ENCODE measurements at regions not wholly inside any gene's neighbourhood (a gene's known extent, or its start where the extent isn't known, plus 50 kb on each side); places are given as distances from the start of the nearest gene placed in this dataset.
A peak's percentile ranks its signal among the peaks of the same experiment; 100 is the strongest.

DNA sequence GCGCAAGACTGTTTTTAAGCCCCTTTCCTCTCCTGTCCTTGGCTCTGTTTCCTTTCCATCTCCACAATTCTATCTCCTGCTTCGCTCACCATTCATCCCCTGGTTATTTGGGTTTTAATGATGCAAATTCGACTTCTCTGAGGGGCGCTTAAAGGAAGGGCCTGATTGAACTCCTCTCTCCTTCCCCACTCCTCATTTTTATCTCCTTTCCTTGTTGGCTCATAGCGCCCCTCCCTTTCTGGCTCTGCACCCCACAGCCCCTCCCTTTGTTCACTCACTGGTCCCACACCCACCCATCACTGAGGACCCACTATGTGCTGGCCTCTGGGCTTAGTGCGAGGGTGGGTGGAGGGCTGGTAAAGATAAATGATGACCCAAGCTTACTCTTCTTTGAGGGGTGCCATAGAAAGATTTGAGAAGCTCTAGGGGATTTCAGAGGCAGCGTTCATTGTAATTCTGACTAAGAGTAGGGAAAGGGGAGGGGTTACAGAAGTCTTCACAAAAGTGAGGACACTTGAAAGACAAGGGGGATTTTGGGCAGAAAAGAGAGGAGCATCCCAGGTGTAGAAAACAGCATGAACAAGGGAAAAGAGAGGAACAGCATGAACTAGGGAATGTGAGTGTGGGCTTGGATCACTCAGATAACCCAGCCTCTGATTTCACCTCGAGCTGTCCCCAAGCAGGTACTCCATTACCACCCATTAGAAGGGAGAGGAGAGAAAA, 507.8 kb downstream of the CD83 start:
- no peak for DNase-seq

DNA sequence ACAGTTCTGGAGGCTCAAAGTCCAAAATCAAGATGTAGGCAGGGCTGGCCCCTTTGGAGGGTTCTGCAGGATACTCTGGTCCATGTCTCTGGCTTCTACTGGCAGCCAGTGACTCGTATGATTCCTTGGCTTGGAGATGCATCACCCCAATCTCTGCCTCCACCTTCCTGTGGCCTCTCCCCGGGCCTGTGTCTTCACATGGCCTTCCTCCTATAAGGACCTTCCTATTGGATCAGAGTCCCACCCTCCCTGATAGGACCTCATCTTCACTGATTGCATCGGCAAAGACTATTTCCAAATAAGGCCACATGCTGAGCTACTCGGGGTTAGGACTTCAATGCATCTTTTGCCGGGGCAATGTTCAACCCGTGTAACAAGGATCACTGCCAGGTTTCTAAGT, 509.0 kb downstream of the CD83 start:
- DNase-seq, result no peak

DNA sequence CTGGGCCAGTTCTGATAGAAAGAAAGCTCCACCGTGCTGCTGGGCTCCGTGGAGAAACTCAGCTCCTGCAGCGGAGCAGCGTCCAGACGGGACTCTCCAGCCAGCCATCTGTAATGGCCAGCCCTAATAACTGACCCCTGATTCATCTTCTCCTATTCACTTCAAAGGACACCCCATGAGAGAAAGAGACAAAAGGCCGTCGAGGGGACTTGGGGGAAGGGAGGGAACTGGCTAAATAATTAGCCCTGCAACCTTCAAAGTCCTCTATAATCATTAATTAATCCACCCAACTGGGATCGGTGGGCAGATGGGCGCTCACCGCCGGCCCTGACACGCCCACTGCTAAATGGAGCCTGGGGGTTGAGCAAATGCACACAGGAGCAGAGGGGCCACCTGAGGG, 512.4 kb downstream of the CD83 start:
- DNase-seq, result no peak

DNA sequence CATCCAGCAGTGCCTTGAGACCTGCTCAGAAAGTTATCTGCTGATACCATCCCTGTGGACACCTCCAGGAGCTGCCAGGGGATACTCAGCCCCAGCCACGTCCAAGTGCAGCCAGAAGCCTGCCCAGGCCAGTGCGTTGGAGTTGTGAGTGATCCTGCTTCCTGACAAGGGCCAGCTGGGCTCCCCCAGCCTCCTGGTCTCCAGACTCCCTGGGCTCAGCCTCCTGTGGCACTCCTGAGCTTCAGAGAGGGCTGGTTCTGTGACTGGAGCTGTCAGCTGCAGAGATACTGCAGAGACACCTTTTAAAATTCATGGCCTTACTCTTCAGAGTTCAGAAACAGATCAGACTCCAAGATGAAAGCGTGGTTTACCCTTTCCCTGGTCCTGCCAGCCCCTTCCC, 515.9 kb downstream of the CD83 start:
- no peak for DNase-seq

DNA sequence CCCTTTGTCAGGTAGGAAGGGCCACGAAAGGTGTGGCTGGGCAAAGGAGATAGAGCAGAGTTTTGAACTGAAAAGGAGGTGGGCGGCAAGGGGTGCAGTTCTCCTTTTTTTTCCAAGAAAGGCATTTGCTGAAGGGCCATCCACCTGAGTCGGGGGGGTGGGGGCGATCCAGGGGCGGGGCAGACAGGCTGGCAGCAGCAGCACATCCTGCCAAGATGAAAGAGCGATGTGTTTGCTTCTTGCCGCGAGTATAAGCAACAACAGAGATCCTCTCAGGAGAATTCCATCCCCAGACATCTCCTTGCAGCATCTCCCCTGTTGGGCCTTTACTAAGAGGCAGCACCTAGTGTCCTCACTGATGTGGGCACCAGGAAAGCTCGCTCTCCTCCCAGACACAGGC, 516.5 kb downstream of the CD83 start:
- DNase-seq, result no peak

DNA sequence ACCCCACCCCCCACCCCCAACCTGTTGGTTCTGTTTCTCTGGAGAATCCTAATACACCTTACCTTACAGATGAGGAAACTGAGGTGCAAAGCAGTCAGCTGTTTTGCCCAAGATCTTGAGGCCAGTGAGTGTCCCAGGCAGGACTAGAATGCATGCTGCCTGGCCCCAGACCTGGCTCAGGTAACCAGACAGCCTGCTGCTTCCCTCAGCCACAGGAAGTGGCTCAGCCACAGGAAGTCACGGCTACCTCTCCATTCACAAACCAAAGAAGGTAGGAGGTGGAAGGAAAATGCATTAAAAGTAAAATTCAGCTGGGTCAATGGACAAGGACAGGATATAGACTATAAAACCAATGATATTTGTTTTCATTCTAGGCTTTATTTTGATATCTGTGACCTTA, 517.6 kb downstream of the CD83 start:
- DNase-seq, result no peak

DNA sequence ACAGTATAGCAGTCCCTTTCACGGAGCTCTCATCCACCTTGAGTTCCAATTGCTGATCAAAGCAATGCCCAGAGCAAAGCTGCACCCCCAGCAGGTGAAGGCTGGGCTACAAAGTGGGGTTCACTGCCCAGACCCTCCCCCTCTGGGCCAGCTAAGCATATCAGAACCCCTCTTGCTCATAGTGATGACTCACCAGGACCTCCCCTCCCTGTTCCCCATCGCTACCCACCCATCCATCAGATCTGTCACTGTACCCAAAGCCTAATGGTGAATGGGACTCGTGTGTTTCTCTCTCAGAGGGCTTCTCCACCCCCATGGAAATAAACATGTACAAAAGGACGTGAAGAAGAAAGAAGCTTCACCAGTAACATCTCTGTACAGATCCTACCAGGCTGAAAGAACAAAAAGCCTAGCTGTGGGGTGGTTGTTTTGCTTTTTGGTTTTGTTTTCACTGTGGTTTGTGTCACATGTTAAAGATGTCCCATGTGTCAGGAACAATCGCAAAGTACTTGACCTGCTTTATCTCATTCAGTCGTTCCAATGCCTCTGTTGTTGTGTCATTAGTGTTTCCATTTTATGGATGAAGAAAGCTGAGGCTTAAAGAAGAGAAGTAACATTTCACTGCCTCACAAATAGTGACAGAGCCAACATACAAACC, 518.5 kb downstream of the CD83 start:
- DNase-seq, result no peak

DNA sequence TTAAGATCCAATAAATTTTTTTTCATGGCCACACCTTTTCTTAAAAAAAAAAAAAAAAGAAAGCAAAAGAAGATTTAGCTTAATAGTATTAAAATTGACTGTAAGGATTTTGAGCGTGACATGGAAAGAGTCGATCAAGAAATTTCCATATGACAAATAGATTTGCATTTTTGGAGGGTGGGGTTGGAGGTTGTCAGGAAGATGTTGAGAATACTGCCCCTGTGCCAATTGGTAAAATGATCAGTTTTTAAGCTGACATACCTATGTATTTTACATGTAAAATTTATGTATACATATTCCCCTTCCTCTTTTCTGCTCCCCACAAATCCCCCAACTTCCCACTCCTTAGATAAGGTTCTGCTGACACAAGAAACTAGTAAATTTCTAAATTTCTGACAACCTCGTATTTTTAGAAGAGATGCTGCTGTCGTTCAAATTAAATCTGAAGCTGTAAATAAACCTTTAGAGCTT, 520.9 kb downstream of the CD83 start:
- DNase-seq, result peak; percentile 57

DNA sequence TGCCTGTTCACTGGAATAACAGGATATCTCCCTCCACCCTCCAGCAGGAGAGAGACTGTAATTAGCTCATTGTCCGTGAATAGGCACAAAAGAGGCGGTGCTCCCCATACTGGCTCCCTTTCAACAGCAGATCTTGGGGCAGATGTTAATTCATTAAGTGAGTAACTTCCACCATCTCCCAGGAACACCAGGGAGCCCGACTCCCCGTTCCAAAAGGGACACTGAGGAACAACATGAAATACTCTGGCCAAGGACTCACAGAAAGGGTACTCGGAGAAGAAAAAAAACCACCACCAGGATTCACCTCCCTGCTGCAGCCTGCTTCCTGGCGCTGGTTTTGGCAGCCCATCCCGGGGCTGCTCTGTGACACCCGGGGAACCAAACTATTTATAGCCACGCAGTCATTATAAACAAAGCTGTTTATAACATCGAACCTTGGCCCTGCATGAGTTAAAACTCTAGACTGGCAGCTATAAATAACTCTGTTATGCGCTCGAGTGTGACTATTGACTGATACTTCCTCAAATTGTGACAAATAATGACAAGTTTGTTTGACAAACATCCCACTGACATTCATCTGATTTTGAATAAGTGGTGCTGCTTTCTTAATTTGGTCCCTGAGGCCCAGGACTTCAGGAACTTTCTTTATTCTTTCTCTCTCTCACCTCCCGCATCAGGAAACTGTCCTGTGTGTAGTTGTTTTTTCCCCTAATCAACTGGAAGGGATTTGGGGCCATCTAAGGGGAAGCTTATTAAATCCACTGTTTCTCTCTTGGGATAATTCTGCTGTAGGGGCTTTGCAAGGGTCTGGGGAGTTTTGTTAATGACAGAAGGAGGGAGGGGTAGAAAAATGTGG, 521.6 kb downstream of the CD83 start:
- peak; percentile 26 for DNase-seq

DNA sequence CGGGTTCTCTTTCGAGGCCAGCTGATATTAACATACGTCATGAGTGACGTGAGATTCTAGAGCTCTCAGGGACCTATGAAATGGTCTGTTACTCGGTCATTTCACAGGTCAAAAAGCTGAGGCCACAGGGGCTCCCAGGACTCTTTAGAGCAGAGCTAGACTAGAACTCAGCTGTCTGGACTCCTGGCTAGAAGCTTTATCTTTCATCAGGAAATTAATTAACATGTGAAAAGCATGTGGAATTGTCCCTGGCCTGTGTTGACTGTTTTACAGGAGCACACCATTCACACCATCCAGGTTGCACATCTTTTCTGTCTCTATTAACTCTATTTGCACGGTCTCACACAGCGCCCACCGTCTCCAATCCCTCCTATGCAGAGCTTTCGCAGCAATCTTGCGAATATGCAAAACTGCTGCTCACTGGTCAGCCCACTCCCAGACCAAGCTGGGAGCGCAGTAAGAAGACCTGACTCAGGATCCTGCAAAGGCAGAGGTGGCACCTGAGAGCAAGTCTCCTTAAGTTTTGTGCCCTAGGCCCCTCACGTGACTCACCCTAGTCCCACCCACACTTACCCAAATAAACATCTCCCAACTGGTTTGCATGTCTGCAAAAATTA, 522.5 kb downstream of the CD83 start:
- DNase-seq, result no peak

DNA sequence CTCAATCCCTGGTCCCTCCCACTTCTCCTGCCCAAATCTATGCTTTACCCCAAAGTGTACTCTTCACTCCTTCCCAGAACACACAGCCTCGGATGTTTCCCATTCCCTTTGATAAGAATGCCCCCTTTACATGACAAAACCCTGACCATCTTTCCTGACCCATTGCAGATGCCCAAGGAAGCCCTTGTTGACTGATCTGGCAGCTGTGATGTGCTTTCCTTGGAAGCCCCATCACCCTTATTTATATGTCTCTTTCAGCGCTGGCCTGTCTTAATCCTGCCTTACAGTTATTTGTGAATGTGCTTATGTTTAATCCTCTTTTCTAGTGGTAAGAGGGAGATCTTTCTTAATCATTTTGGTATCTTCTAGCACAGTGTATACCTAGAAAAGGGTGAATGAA, 523.1 kb downstream of the CD83 start:
- DNase-seq, result no peak

DNA sequence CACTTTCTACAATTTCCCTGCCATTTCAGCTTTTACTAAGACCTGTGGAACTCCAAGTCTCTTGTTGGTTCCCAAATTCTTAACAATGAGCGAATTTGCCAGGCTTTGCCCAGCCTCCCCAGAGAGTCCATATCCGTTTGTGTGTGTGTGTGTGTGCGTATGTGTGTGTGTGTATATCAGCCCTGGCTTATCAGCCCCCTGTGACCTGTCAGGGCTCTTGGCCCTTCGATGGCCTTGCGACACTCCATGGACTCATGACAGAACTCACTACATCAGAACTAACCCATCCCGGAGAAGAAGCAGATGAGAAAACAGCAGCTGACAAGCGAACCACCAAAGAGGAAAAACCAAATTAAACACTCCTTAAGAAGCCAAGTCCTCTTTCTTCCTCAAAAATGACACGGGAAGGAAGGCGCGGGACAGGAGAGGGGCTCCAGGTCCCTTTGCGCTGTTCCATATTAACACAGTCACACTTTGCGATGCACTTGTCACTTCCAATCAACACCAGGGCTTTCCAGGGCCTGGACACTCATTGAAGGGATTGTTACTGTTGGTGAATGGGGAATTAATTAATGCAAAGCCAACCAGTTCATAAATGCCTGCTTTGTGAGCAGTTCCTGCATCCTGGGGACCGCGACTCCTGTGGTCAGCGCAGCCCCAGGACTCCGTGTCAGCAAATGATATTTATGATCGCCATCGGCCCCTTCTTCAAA, 524.0 kb downstream of the CD83 start:
- DNase-seq, result peak; percentile 42

DNA sequence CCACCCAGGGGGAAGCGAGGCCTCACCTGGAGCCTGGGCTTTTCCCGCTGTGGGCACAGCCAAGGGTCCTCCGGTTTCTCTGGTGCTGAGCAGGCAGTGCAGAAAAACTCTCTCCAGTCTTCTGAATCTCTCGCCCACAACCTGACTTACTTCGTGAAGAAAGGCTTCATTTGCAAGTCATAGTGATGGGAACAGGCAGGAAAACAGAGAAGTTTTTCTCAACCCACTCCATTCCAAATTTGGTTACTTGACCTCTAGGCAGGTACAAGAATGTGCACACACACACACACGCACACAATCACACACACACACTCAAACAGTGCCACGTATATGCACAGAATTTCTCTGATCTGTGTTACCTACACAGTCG, 524.5 kb downstream of the CD83 start:
- DNase-seq, result no peak

DNA sequence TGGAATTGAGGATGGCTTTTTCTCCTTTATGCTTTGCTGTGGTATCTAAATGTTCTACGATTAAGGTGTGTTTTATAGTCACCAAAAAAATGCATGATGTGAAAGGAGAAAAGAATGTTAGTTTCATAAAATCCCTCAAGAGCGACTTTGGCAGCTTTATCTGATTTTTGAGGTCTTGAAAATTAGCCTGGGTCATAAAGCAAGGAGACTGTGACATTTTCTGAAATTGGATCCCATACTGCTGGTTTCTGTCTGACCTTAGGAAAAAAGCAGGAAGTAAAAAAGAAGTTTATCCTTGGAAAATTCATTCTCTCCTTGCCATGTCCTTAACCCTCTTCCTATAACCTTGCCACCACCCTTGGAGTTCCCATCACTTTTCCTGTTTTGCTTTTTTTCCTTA, 525.3 kb downstream of the CD83 start:
- DNase-seq, result no peak

DNA sequence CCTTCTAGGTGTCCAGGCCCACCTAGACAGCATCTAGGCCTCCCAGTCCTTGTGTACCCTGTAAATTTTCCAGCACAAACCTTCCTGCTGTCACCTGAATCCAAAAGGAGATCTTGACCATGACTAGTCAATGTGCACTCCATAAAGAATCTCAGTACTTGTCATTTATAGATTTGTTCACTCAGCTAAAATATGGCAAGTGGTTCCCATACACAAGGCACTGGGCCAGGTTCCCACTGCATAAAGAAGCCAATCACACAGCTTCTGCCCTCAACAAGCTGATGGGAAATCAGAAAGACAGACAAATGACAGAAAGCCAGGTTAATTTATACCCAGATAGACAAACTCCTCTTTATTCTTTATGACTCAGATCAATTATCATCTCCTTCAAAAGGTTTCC, 526.8 kb downstream of the CD83 start:
- no peak for DNase-seq

DNA sequence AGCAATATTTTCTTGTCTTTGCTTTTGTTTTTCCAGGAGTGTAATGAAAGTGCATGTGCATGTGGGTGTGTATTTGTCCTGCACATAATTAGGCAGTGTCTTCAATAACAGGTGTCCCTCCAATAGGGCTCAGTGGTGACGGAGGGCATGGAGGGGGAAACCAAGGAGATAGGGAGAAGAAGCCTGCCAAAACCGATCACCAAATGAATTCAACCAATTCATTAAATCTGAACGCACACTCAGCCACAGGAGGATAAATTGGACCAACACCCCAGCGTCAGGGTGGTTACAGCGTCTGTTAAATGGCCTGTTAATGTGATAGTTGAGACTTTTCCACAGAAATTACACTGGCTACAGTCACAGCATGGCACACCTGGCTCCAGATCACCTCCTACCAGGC, 527.6 kb downstream of the CD83 start:
- no peak for DNase-seq

DNA sequence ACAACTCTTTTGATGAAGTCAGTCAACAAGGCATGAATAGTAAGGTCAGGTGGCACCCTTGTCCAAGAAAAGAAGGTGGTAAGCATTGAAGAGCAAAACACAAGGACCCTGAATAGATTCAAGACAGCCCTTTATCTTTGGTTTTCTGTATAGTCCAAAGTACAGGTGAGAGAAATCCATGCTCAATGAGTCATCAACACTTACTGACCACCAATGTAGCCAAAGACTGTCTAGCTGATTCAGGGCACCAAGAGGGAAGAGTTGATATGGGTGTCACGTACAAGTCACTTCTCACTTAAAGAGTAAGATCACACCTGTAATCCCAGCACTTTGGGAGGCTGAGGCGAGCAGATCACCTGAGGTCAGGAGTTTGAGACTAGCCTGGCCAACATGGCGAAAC, 528.3 kb downstream of the CD83 start:
- DNase-seq, result no peak

DNA sequence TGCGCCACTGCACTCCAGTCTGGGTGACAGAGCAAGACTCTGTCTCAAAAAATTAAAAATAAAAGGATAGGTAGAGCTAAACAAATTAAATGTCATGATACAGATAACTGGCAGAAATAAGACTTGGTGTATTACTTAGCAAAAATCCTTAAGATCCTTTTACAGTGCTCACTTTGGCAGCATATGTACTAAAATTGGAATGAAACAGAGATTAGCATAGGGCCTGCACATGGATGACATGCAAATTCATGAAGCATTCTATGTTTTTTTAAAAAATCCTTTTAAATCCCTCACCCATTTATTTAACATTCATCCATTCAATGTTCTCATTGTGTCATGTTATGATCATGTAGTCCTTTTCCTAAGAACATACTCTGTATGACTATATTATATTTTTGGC, 528.8 kb downstream of the CD83 start:
- DNase-seq, result no peak

DNA sequence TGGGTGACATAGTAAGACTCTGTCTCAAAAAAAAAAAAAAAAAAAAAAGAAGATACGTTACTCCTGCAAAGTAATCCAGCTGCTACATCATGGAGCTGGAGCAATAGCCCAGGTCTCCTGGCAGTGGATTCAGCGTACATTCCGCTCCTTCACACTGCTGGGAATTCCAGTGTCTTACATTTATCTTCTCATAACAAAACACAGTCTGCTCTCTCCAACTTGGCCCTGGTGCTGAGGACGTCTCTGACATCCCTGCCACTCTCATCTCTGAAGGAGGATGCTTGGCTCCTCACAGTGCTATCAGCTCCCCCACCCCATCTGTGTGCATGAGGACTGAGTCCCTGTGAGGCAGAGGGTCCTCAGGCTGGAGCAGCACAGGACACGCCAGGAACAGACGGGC, 529.8 kb downstream of the CD83 start:
- DNase-seq, result no peak

DNA sequence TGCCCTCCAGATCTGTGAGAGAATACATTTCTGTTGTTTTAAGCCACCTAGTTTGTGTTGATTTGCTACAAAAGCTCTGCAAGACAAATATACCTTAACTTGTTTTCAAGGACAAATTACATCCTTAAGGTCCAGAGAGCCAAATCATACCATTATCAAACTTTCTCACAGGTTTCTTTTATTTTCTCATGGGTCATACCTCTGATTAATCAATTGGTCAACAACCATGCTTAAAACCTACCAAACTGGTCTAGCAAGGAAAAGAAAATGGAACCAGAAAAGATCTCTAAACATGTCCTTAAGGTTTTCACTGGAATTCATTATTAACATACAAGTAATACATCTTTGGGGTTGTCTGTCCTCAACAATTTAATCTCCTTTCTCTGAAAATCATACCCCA, 535.0 kb downstream of the CD83 start:
- DNase-seq, result no peak

DNA sequence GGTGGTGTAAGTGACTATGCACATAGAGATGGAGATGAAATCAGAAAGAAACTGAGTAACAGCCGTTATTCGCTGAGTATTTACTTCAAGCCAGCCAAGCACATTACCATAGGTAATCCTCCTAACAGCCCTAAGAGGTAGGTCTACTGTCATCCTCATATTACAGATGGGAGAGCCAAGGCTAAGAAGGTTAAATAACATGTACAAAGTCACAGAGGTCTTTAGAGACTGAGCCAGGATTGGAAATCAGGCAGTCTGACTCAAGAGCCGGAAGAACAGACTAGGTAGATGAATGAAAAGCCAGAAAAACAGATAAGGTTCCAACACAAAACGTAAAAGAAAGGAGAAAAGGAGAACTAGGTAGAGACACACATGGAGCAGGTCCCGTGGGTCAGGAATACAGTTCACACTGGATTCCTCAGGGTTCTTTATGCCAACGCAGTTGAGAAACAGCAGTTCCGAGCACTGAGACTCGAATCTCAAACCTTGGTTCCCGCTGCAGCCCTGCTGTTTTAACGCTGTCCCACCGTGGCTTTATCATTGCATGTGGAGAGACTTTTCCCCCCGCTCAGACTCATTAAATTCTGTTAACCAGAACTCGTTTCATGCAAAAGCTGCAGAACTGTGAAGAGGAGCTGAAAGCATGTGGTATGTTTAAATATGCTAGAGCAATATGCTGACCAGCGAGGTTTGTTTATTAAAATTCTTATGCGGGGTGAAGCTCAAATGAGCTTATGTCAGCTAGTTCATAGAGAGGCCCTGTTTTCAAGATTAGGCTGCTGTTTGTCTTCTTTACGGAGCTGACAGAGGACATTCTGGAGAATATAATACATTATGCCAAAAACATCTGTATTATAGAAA, 537.9 kb downstream of the CD83 start:
- DNase-seq, result no peak

DNA sequence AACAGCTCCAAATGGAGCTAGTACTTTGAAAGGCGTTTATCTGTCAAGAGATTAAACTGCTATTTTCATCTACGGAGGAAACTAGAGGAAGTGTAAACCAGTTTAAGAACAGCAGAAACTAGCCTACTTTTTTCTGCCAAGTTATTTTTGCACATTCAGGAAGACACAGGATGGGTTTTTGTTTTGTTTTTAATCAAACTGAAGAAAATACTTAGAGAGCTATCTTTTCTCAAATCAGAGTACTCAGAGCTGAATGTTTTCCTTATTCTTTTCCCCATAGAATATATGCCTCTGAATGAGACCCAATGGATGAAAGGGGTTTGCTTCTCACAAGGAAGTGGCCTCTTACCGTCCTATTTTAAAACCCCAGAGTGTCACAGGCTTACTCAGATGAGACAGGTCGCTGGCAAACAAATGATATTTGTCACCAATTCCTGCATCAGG, 538.5 kb downstream of the CD83 start:
- DNase-seq, result peak; percentile 80
